CD4-positive, alpha-beta T cell (primary cell): ENCODE measurements at regions not wholly inside any gene's neighbourhood (a gene's known extent, or its start where the extent isn't known, plus 50 kb on each side); places are given as distances from the start of the nearest gene placed in this dataset.

Source experiments
- ATAC-seq: fragments of 200-7000 bp; cut with Tn5 transposase; one replicate; pipeline ENCODE4 v1.10.0; 2022; ENCODE audit warnings: mild to moderate bottlenecking; ENCODE audit not compliant: poor library complexity
- CTCF ChIA-PET: fragments of 350-600 bp; sonication (Branson Sonifier 250); formaldehyde crosslinking; loops from one replicate; lab custom pipeline; 2021; ENCODE audit warnings: antibody characterized with exemption, inconsistent platforms; lab: Charles Lee
- POLR2A ChIA-PET: fragments of 350-600 bp; sonication (Branson Sonifier 250); formaldehyde crosslinking; loops from one replicate; lab custom pipeline; 2021; ENCODE audit warnings: antibody characterized with exemption, inconsistent platforms; lab: Charles Lee
- DNase-seq, 14 experiments: peaks; one replicate each; pipeline ENCODE4 v3.0.0-alpha.2; 2013 to 2020; ENCODE audit warnings: mixed read lengths in 2 of 14
- H3K27ac ChIP-seq, 2 donors: one replicate each; pipeline versions ENCODE4 v1.5.1 to v1.7.0; 2013; ENCODE audit warnings: low read length in 2 of 2, low read depth in 1 of 2, mild to moderate bottlenecking in 1 of 2
- H3K27me3 ChIP-seq, 2 experiments: 1 replicate in 1 of 2; 2 replicates in 1 of 2; pipeline versions ENCODE4 v1.6.1 to v1.7.0; 2013; ENCODE audit warnings: low read length in 2 of 2, control low read depth in 1 of 2, mild to moderate bottlenecking in 1 of 2, moderate library complexity in 1 of 2; ENCODE audit not compliant: insufficient read depth in 2 of 2, control insufficient read depth in 1 of 2
- H3K36me3 ChIP-seq: one replicate; pipeline ENCODE4 v1.6.1; 2013; ENCODE audit warnings: low read length, control low read depth; ENCODE audit not compliant: insufficient read depth
- H3K4me1 ChIP-seq: one replicate; pipeline ENCODE4 v1.6.1; 2013; ENCODE audit warnings: low read length, control low read depth; ENCODE audit not compliant: insufficient read depth
- H3K4me3 ChIP-seq: one replicate; pipeline ENCODE4 v1.5.1; 2013; ENCODE audit warnings: mild to moderate bottlenecking, low read length, moderate library complexity
- H3K9me3 ChIP-seq, 2 experiments: 1 replicate in 1 of 2; 2 replicates in 1 of 2; pipeline versions ENCODE4 v1.6.1 to v1.7.0; 2013; ENCODE audit warnings: low read length in 2 of 2, mild to moderate bottlenecking in 2 of 2, control low read depth in 1 of 2, moderate library complexity in 1 of 2; ENCODE audit not compliant: control insufficient read depth in 1 of 2, insufficient read depth in 1 of 2
- H3K27ac Mint-ChIP-seq: one replicate; pipeline ENCODE4 v1.8.0; 2020; ENCODE audit warnings: mixed read lengths
- H3K27me3 Mint-ChIP-seq: one replicate; pipeline ENCODE4 v1.8.0; 2021; ENCODE audit warnings: mixed read lengths
- H3K36me3 Mint-ChIP-seq: one replicate; pipeline ENCODE4 v1.8.0; 2021; ENCODE audit warnings: low read depth, mixed read lengths
- H3K4me1 Mint-ChIP-seq: one replicate; pipeline ENCODE4 v1.8.0; 2021; ENCODE audit warnings: low read depth, mixed read lengths
- H3K4me3 Mint-ChIP-seq: one replicate; pipeline ENCODE4 v1.8.0; 2020; ENCODE audit warnings: mild to moderate bottlenecking, mixed read lengths
- H3K9me3 Mint-ChIP-seq: one replicate; pipeline ENCODE4 v1.8.0; 2020; ENCODE audit warnings: mixed read lengths
- CTCF ChIP-seq: fragments of 200-600 bp; IDR thresholded peaks from one replicate; pipeline ENCODE4 v1.8.0; 2022; ENCODE audit warnings: antibody characterized with exemption, mild to moderate bottlenecking
- intact Hi-C, 2 experiments: fragments of 100-400 bp; cut with DNase I in 1 of 2; cut with micrococcal nuclease in 1 of 2; formaldehyde crosslinking; loops; one replicate each; pipeline versions ENCODE4 v1.15.1 to v1.9.0; 2023 to 2025; cut with DNase I, micrococcal nuclease

GRCh38 chr13:83601539-83601938 lies 280.7 kb downstream of the SLITRK1 start:
- no peaks in the 10 kb centered on the region for H3K4me1 ChIP-seq

GRCh38 chr13:83592095-83592494 lies 290.2 kb downstream of the SLITRK1 start:
- DNase-seq, result no peak
- H3K9me3 Mint-ChIP-seq, result peaks cover 9% of the 10 kb centered on the region
- intact Hi-C loops, result no loop called here
- no peaks in the 10 kb centered on the region for H3K27me3 Mint-ChIP-seq
- H3K4me1 ChIP-seq, result no peaks in the 10 kb centered on the region
- no peak overlapping the region for H3K27ac Mint-ChIP-seq
- peaks cover 0 to 5% of the 10 kb centered on the region in 2 experiments for H3K9me3 ChIP-seq
- POLR2A ChIA-PET, result no interaction called here
- no peak overlapping the region for H3K27ac ChIP-seq
- no peaks in the 10 kb centered on the region for H3K36me3 ChIP-seq
- no peaks in the 10 kb centered on the region for H3K4me1 Mint-ChIP-seq
- no peaks in the 10 kb centered on the region for H3K27me3 ChIP-seq
- TF ChIP-seq CTCF, result no peak
- no peak overlapping the region for H3K4me3 ChIP-seq
- CTCF ChIA-PET, result no interaction called here
- ATAC-seq, result no peak
- no peaks in the 10 kb centered on the region for H3K36me3 Mint-ChIP-seq
- no peak overlapping the region for H3K4me3 Mint-ChIP-seq

More at GRCh38 chr13:83601539-83601938, 280.7 kb downstream of the SLITRK1 start:
- Histone ChIP-seq H3K9me3 (no peaks in the 10 kb centered on the region), H3K36me3 (no peaks in the 10 kb centered on the region), H3K27me3 (no peaks in the 10 kb centered on the region), H3K27ac (no peak overlapping the region), H3K4me3 (no peak overlapping the region)
- intact Hi-C loops, result no loop called here
- H3K4me1 Mint-ChIP-seq, result no peaks in the 10 kb centered on the region
- no peak for TF ChIP-seq CTCF
- H3K4me3 Mint-ChIP-seq, result no peak overlapping the region
- no peak overlapping the region for H3K27ac Mint-ChIP-seq
- no peaks in the 10 kb centered on the region for H3K27me3 Mint-ChIP-seq
- H3K36me3 Mint-ChIP-seq, result no peaks in the 10 kb centered on the region
- peaks cover 3% of the 10 kb centered on the region for H3K9me3 Mint-ChIP-seq
- ChIA-PET POLR2A (no interaction called here), CTCF (no interaction called here)
- DNase-seq, result no peak
- no peak for ATAC-seq

GRCh38 chr13:83589814-83590213 lies 292.5 kb downstream of the SLITRK1 start:
- no peak overlapping the region for H3K27ac ChIP-seq
- no peaks in the 10 kb centered on the region for H3K27me3 Mint-ChIP-seq
- H3K4me1 ChIP-seq, result no peaks in the 10 kb centered on the region
- no peak for ATAC-seq
- ChIA-PET POLR2A (no interaction called here), CTCF (no interaction called here)
- DNase-seq, result no peak
- H3K27me3 ChIP-seq, result no peaks in the 10 kb centered on the region
- no peak overlapping the region for H3K4me3 Mint-ChIP-seq
- intact Hi-C loops, result no loop called here
- H3K9me3 Mint-ChIP-seq, result peaks cover 6% of the 10 kb centered on the region
- no peaks in the 10 kb centered on the region for H3K4me1 Mint-ChIP-seq
- H3K36me3 Mint-ChIP-seq, result no peaks in the 10 kb centered on the region
- no peaks in the 10 kb centered on the region for H3K36me3 ChIP-seq
- H3K27ac Mint-ChIP-seq, result no peak overlapping the region
- peaks cover 0 to under 1% of the 10 kb centered on the region in 2 experiments for H3K9me3 ChIP-seq
- TF ChIP-seq CTCF, result no peak
- no peak overlapping the region for H3K4me3 ChIP-seq
